Left ventricle myocardium inferior (tissue), 1 donor: ENCODE measurements at regions not wholly inside any gene's neighbourhood (a gene's known extent, or its start where the extent isn't known, plus 50 kb on each side); places are given as distances from the start of the nearest gene placed in this dataset.
A peak's percentile ranks its signal among the peaks of the same experiment; 100 is the strongest.

ENCODE experiments used
- DNase-seq: peaks from one replicate; pipeline ENCODE4 v3.0.0-alpha.2; 2020
- H3K27ac ChIP-seq: fragments of 200-600 bp; replicated peaks from 2 replicates; pipeline ENCODE4 v1.8.0; 2021
- H3K27me3 ChIP-seq: fragments of 200-600 bp; 2 replicates; pipeline ENCODE4 v1.8.0; 2021; ENCODE audit warnings: low read depth
- H3K36me3 ChIP-seq: fragments of 200-600 bp; 2 replicates; pipeline ENCODE4 v1.8.0; 2021
- H3K4me1 ChIP-seq: fragments of 200-600 bp; 2 replicates; pipeline ENCODE4 v1.8.0; 2021
- H3K4me3 ChIP-seq: fragments of 200-600 bp; 2 replicates; pipeline ENCODE4 v1.8.0; 2021; ENCODE audit warnings: mild to moderate bottlenecking, moderate library complexity
- H3K9me3 ChIP-seq: fragments of 200-600 bp; replicated peaks from 2 replicates; pipeline ENCODE4 v1.8.0; 2021
- intact Hi-C: fragments of 100-400 bp; cut with micrococcal nuclease; formaldehyde crosslinking; loops from one replicate; pipeline ENCODE4 v1.11.0; 2022
- TF ChIP-seq, protein P1 (sequence below): fragments of 200-600 bp; IDR thresholded peaks from 2 replicates; pipeline ENCODE4 v1.8.0; 2021; ENCODE audit warnings: antibody characterized with exemption, mild to moderate bottlenecking, borderline replicate concordance
- donor health status: DM: no; HTN: yes; CAD: no; lungs with severe emphysema.

DNA sequence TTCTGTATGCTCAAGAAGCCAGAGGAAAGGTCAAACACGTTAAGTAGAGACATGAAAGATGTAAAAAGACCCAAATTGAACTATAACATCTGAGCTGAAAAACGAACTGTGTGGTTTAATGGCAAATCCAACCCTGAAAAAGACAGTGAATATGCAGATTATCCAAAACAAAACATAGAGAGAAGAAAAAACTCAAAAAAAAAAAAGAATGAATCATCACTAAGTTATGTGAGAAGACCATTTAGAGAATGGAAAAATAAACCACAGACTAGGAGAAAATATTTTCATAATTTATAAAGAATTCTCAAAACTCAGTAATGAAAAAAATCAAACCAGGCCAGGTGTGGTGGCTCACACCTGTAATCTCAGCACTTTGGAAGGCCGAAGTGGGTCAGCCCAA is 253.3 kb downstream of the PLPP3 start:
- no peak overlapping the region for H3K27ac ChIP-seq
- H3K27me3 ChIP-seq = no peaks in the 10 kb centered on the region
- no peaks in the 10 kb centered on the region for H3K36me3 ChIP-seq
- DNase-seq = no peak
- intact Hi-C loops = no loop called here
- TF ChIP-seq, protein P1, sequence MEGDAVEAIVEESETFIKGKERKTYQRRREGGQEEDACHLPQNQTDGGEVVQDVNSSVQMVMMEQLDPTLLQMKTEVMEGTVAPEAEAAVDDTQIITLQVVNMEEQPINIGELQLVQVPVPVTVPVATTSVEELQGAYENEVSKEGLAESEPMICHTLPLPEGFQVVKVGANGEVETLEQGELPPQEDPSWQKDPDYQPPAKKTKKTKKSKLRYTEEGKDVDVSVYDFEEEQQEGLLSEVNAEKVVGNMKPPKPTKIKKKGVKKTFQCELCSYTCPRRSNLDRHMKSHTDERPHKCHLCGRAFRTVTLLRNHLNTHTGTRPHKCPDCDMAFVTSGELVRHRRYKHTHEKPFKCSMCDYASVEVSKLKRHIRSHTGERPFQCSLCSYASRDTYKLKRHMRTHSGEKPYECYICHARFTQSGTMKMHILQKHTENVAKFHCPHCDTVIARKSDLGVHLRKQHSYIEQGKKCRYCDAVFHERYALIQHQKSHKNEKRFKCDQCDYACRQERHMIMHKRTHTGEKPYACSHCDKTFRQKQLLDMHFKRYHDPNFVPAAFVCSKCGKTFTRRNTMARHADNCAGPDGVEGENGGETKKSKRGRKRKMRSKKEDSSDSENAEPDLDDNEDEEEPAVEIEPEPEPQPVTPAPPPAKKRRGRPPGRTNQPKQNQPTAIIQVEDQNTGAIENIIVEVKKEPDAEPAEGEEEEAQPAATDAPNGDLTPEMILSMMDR = no peak
- peaks cover 24% of the 10 kb centered on the region for H3K4me1 ChIP-seq
- no peak overlapping the region for H3K4me3 ChIP-seq
- no peaks in the 10 kb centered on the region for H3K9me3 ChIP-seq

DNA sequence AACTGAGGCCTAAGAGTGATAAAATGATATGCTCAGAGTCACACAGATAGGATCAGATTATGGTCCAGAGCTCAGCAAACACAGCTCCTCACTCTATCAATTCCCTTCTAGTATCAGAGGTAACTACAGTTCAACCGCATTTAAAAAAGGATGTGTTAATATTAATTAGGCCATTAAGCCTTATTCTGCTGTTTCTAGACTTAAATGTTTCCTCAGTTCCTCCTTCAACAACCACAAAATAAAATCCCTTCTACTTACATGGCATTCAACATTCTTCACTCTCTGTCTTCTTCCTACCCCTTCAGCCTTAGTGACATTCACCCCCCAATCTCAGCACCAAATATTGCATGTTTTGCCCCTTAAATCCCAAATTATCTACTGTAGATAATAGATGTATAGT is 254.9 kb downstream of the PLPP3 start:
- Histone ChIP-seq H3K27me3 (no peaks in the 10 kb centered on the region), H3K36me3 (no peaks in the 10 kb centered on the region), H3K4me1 (peaks cover 31% of the 10 kb centered on the region), H3K4me3 (no peak overlapping the region), H3K9me3 (no peaks in the 10 kb centered on the region), H3K27ac (no peak overlapping the region)
- TF ChIP-seq, protein P1 = no peak
- intact Hi-C loops = no loop called here
- DNase-seq = no peak

DNA sequence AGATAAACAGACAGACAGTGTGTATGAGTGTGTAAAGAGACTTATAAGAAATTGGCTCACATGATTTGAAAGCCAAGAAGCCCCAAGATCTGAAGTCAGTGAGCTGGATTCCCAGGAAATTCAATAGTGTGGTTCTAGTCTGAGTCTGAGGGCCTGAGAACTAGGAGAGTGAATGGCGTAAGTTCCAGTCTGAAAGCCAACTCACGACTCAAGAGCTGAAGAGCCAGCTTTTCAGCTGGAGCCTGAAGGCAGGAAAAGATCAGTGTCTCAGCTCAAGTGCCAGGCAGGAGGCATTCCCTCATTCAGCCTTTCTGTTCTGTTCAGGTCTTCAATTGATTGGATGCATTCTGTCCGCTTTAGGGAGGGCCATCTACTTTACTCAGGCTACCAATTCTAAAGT is 257.2 kb downstream of the PLPP3 start:
- H3K4me3 ChIP-seq = no peak overlapping the region
- peaks cover 25% of the 10 kb centered on the region for H3K4me1 ChIP-seq
- no peaks in the 10 kb centered on the region for H3K9me3 ChIP-seq
- no peaks in the 10 kb centered on the region for H3K27me3 ChIP-seq
- intact Hi-C loops = no loop called here
- no peaks in the 10 kb centered on the region for H3K36me3 ChIP-seq
- peak overlapping the region; percentile 42 for H3K27ac ChIP-seq
- no peak for DNase-seq
- TF ChIP-seq, protein P1 = no peak

DNA sequence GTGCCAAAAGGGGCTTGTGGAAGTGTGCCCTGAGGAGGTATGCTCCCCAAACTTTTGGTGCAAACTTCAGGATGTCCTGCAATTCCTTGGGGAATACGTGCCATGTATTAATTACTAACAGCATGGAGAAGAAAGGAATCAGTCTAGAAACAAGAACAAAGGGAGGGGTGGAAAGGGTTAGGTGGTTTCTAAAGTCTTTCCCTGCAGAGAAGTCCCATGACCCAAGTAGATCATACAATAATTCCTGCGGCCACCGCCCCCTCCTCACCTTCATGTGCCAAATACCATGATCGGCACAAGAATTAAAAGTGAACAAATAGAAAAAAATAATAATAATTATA is 258.2 kb downstream of the PLPP3 start:
- intact Hi-C loops = no loop called here
- DNase-seq = no peak
- Histone ChIP-seq H3K27me3 (no peaks in the 10 kb centered on the region), H3K36me3 (no peaks in the 10 kb centered on the region), H3K4me1 (peaks cover 34% of the 10 kb centered on the region), H3K9me3 (no peaks in the 10 kb centered on the region), H3K4me3 (no peak overlapping the region), H3K27ac (peak overlapping the region; percentile 68)
- TF ChIP-seq, protein P1 = no peak

DNA sequence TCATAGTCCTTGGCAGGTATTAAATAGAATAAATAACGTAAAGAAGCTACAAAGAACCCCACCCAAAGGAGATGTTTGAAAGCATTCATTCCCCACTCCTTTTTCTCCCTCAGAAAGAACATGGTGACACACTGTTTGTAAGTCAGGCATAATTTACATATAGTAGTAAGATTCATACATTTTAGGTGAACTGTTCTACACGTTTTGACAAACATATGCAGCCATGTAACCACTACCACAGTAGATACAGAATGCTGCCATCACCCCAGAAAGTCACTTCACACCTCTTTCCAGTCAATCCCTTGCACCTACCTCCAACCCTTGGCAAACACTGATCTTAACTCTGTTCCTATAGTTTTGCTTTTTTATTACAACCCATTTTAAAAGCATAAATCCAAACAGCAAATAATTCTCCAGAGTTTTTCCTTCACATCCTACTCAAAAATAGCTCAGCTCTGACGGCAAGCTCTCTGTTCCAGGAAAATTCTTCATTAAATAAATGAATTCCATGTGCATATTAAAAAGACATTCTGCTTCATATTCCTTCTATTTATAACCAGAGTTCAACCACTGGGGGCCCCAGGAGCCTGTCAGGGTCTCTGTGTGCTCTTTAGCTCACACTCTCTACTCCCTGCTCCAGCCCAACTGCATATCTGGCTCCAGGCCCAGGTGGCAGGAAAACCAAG is 258.8 kb downstream of the PLPP3 start:
- Histone ChIP-seq H3K9me3 (no peaks in the 10 kb centered on the region), H3K36me3 (no peaks in the 10 kb centered on the region), H3K4me3 (peak overlapping the region; percentile 25), H3K27me3 (no peaks in the 10 kb centered on the region), H3K27ac (peak overlapping the region; percentile 68), H3K4me1 (peaks cover 34% of the 10 kb centered on the region)
- TF ChIP-seq, protein P1 = peak; percentile 29
- DNase-seq = peak; percentile 58
- intact Hi-C loops = no loop called here
